ENCODE measurements at regions not wholly inside any gene's neighbourhood (a gene's known extent, or its start where the extent isn't known, plus 50 kb on each side); places are given as distances from the start of the nearest gene placed in this dataset.

DNA sequence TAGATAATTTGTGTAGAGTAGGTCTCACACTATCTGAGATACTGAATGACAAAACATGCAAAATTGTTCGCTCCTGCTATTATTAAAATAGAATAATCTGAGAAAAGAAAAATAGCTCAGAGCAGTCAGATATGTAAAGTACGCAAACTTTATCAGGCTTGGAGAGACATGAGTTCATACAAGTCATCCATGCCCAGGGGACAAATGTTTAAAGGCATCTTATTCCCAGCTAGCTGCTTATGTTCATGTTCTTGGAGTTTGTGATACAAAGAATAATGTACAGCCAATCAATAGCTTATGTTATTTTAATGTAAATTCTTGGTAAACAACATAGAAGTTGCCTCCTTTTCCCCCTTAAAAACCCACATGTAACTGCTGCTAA is 69.4 kb upstream of the USP25 start:
- TF ChIP-seq POLR2A (IDR thresholded peaks at IDR 0.05; ENCODE audit: low read depth, low read length) (no peak), POLR2AphosphoS5 (IDR thresholded peaks at IDR 0.05; ENCODE audit: low read depth, low read length) (no peak), TAF1 (IDR thresholded peaks at IDR 0.05; ENCODE audit: borderline replicate concordance, low read depth, low read length) (no peak)

Data from GM12892 (cell line).